ENCODE measurements at regions not wholly inside any gene's neighbourhood (a gene's known extent, or its start where the extent isn't known, plus 50 kb on each side); places are given as distances from the start of the nearest gene placed in this dataset.

- TF ChIP-seq, protein P1, sequence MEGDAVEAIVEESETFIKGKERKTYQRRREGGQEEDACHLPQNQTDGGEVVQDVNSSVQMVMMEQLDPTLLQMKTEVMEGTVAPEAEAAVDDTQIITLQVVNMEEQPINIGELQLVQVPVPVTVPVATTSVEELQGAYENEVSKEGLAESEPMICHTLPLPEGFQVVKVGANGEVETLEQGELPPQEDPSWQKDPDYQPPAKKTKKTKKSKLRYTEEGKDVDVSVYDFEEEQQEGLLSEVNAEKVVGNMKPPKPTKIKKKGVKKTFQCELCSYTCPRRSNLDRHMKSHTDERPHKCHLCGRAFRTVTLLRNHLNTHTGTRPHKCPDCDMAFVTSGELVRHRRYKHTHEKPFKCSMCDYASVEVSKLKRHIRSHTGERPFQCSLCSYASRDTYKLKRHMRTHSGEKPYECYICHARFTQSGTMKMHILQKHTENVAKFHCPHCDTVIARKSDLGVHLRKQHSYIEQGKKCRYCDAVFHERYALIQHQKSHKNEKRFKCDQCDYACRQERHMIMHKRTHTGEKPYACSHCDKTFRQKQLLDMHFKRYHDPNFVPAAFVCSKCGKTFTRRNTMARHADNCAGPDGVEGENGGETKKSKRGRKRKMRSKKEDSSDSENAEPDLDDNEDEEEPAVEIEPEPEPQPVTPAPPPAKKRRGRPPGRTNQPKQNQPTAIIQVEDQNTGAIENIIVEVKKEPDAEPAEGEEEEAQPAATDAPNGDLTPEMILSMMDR (IDR thresholded peaks at IDR 0.05): no peak
- no peak for TF ChIP-seq POLR2AphosphoS5 (IDR thresholded peaks at IDR 0.05; ENCODE audit: insufficient read depth in 1 of 2, low read depth in 1 of 2)
Measured at GRCh38 chr14:62159314-62159713, 397.1 kb downstream of the SNAPC1 start.

Data from vagina (tissue), 2 donors.